Esophagus squamous epithelium (tissue), 4 donors: ENCODE measurements at regions not wholly inside any gene's neighbourhood (a gene's known extent, or its start where the extent isn't known, plus 50 kb on each side); places are given as distances from the start of the nearest gene placed in this dataset.

ENCODE experiments used
- POLR2A ChIP-seq, 4 donors: fragments of 450-650 bp; IDR thresholded peaks; one replicate each; pipeline ENCODE4 v1.6.1; 2017; ENCODE audit warnings: antibody characterized with exemption in 4 of 4, mild to moderate bottlenecking in 4 of 4, moderate library complexity in 3 of 4
- TF ChIP-seq, protein P1 (sequence below), 6 experiments: fragments of 450-650 bp in 4 of 6; fragments of 200-600 bp in 2 of 6; sonication (generic) in 2 of 6; IDR thresholded peaks; one replicate each; pipeline ENCODE4 v1.5.1; 2016 to 2019; ENCODE audit warnings: antibody characterized with exemption in 6 of 6, mild to moderate bottlenecking in 4 of 6, moderate library complexity in 4 of 6

DNA sequence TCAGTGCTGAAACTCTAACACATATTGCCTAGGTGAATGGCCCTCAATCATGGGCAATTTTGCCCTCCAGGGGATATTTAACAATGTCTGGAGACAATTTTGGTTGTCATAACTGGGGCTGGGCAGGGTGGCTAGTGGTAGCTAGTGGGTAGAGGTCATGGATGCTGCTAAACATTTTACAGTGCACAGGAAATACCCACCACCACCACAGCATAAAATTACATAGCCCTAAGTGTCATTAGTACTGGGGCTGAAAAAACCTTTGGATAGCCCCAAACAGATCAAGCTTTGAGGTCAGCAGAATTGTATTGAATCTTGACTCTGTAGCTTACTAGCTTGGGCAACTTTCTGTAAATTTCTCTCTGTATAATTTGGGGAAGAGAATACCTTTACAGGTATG, 758.0 kb downstream of the BCL11B start:
- TF ChIP-seq, protein P1, sequence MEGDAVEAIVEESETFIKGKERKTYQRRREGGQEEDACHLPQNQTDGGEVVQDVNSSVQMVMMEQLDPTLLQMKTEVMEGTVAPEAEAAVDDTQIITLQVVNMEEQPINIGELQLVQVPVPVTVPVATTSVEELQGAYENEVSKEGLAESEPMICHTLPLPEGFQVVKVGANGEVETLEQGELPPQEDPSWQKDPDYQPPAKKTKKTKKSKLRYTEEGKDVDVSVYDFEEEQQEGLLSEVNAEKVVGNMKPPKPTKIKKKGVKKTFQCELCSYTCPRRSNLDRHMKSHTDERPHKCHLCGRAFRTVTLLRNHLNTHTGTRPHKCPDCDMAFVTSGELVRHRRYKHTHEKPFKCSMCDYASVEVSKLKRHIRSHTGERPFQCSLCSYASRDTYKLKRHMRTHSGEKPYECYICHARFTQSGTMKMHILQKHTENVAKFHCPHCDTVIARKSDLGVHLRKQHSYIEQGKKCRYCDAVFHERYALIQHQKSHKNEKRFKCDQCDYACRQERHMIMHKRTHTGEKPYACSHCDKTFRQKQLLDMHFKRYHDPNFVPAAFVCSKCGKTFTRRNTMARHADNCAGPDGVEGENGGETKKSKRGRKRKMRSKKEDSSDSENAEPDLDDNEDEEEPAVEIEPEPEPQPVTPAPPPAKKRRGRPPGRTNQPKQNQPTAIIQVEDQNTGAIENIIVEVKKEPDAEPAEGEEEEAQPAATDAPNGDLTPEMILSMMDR (IDR thresholded peaks at IDR 0.05), result no peak
- no peak for TF ChIP-seq POLR2A (IDR thresholded peaks at IDR 0.05)
